GM12878 (cell line): ENCODE measurements at regions not wholly inside any gene's neighbourhood (a gene's known extent, or its start where the extent isn't known, plus 50 kb on each side); places are given as distances from the start of the nearest gene placed in this dataset.

ENCODE experiments used
- NFYB ChIP-seq: IDR thresholded peaks from 2 replicates; pipeline ENCODE4 v1.6.1; 2011; ENCODE audit warnings: low read depth, mild to moderate bottlenecking, low read length, improper control_type of control experiment, moderate library complexity; ENCODE audit not compliant: insufficient read depth
- RAD51 ChIP-seq: fragments of 450-650 bp; IDR thresholded peaks from 2 replicates; pipeline ENCODE4 v1.6.1; 2016; ENCODE audit warnings: moderate library complexity, mild to moderate bottlenecking, inconsistent platforms
- ZBTB33 ChIP-seq: fragments of 450-650 bp; IDR thresholded peaks from 2 replicates; pipeline ENCODE4 v1.6.1; 2017; ENCODE audit warnings: mild to moderate bottlenecking
- TF ChIP-seq, protein P1 (sequence below): fragments of 450-650 bp; IDR thresholded peaks from 2 replicates; pipeline ENCODE4 v1.6.1; 2017; ENCODE audit warnings: mild to moderate bottlenecking, moderate library complexity
- TF ChIP-seq, protein P2 (sequence below), 3 experiments: IDR thresholded peaks in 2 of 3; conservative IDR thresholded peaks in 1 of 3; 2 replicates each; pipeline ENCODE4 v1.5.1; 2011; ENCODE audit warnings: low read depth in 3 of 3, low read length in 3 of 3, mild to moderate bottlenecking in 3 of 3, control low read depth in 2 of 3, moderate library complexity in 2 of 3, inconsistent platforms in 1 of 3, mixed read lengths in 1 of 3; ENCODE audit not compliant: control insufficient read depth in 2 of 3, insufficient read depth in 1 of 3; ENCODE audit errors: extremely low read depth in 1 of 3

- TF ChIP-seq, protein P1, sequence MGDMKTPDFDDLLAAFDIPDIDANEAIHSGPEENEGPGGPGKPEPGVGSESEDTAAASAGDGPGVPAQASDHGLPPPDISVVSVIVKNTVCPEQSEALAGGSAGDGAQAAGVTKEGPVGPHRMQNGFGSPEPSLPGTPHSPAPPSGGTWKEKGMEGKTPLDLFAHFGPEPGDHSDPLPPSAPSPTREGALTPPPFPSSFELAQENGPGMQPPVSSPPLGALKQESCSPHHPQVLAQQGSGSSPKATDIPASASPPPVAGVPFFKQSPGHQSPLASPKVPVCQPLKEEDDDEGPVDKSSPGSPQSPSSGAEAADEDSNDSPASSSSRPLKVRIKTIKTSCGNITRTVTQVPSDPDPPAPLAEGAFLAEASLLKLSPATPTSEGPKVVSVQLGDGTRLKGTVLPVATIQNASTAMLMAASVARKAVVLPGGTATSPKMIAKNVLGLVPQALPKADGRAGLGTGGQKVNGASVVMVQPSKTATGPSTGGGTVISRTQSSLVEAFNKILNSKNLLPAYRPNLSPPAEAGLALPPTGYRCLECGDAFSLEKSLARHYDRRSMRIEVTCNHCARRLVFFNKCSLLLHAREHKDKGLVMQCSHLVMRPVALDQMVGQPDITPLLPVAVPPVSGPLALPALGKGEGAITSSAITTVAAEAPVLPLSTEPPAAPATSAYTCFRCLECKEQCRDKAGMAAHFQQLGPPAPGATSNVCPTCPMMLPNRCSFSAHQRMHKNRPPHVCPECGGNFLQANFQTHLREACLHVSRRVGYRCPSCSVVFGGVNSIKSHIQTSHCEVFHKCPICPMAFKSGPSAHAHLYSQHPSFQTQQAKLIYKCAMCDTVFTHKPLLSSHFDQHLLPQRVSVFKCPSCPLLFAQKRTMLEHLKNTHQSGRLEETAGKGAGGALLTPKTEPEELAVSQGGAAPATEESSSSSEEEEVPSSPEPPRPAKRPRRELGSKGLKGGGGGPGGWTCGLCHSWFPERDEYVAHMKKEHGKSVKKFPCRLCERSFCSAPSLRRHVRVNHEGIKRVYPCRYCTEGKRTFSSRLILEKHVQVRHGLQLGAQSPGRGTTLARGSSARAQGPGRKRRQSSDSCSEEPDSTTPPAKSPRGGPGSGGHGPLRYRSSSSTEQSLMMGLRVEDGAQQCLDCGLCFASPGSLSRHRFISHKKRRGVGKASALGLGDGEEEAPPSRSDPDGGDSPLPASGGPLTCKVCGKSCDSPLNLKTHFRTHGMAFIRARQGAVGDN = no peak
- TF ChIP-seq, protein P2, sequence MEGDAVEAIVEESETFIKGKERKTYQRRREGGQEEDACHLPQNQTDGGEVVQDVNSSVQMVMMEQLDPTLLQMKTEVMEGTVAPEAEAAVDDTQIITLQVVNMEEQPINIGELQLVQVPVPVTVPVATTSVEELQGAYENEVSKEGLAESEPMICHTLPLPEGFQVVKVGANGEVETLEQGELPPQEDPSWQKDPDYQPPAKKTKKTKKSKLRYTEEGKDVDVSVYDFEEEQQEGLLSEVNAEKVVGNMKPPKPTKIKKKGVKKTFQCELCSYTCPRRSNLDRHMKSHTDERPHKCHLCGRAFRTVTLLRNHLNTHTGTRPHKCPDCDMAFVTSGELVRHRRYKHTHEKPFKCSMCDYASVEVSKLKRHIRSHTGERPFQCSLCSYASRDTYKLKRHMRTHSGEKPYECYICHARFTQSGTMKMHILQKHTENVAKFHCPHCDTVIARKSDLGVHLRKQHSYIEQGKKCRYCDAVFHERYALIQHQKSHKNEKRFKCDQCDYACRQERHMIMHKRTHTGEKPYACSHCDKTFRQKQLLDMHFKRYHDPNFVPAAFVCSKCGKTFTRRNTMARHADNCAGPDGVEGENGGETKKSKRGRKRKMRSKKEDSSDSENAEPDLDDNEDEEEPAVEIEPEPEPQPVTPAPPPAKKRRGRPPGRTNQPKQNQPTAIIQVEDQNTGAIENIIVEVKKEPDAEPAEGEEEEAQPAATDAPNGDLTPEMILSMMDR (IDR thresholded peaks at IDR 0.05 in 2 of 3, conservative IDR thresholded peaks at IDR 0.05 in 1 of 3; ENCODE audit: control insufficient read depth in 2 of 3, extremely low read depth in 1 of 3, insufficient read depth in 1 of 3, low read depth in 3 of 3, low read length in 3 of 3) = no peak
- TF ChIP-seq ZBTB33 = no peak
- no peak for TF ChIP-seq RAD51
- no peak for TF ChIP-seq NFYB
Measured at GRCh38 chr3:166759736-166760513, 620.2 kb downstream of the ZBBX start (continued).
